GM12892 (cell line): ENCODE measurements at regions not wholly inside any gene's neighbourhood (a gene's known extent, or its start where the extent isn't known, plus 50 kb on each side); places are given as distances from the start of the nearest gene placed in this dataset.

ENCODE experiments used
- DNase-seq: peaks from one replicate; pipeline ENCODE4 v3.0.0; 2011; ENCODE audit not compliant: insufficient read length
- FAIRE-seq: peaks from 2 replicates; lab custom pipeline; 2011; peaks lifted over from hg19 to GRCh38; lab: Jason Lieb, UNC
- POLR2A ChIP-seq: IDR thresholded peaks from 2 replicates; pipeline ENCODE4 v1.6.1; 2011; ENCODE audit warnings: low read depth, low read length, control low read depth
- POLR2AphosphoS5 ChIP-seq: IDR thresholded peaks from 2 replicates; pipeline ENCODE4 v1.6.1; 2011; ENCODE audit warnings: low read depth, low read length, control low read depth
- TAF1 ChIP-seq: IDR thresholded peaks from 2 replicates; pipeline ENCODE4 v1.6.1; 2011; ENCODE audit warnings: low read depth, mild to moderate bottlenecking, control low read depth, low read length, borderline replicate concordance

DNA sequence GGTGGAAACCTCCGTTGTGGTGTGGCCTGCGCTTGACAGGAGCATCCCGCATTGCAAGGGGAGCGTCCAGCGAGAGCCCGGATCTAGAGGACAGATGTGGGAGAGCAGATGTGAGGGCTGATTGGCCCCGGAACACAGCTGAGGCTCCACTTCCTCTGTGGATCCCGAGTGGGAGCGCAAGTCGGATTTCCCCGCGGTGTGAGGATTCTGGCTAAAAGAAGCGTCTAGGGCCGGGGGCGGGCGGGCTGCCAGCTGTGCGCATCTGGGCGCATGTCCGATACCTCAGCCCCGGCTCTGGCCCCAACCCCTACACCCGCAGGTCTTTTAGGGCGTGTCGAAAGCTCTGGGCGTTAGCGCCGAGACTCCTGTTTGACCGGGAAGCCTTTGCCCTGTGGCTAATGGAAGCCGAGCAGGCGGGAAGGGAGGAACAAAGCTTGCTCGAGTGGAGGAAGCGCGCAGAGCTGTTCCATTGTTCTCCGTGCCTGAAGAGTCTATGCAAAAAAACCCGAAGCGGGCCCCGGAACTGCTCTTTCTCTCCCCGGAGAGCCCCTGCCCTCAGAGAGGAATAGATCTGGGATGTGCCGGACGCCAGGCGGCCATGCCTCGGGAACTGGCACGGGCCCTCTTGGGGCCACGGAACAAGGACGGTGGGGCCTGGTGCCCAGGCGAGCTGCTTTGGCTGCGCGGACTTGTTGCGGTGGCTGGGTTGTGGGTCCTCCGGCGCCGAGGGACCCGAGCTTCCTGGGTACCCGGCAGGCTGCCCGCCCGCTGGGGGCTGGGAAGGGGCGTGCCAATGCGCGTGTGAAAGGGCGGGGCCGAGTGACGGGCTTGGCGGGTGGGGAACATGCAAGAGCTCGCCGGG lies 111.1 kb downstream of the NAV1 start:
- no peak for DNase-seq
- FAIRE-seq, result no peak
- TF ChIP-seq TAF1, result no peak
- no peak for TF ChIP-seq POLR2A
- TF ChIP-seq POLR2AphosphoS5, result no peak

DNA sequence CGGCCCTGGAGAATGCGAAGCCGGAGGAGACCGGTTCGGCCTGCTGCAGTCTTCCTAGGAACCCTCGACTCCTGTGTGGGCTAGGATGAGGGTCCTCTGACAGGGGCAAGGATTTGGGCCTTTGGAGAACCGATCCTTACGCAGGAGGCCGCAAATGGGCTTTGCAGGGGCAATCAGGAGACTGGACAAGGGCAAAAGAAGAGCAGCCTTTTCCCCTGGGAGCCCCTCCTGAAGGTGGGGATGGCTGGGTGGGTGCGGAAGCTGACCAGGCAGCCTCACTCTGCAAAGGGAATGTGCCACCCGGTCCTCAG lies 111.7 kb downstream of the NAV1 start:
- FAIRE-seq (no peak), DNase-seq (no peak)
- TF ChIP-seq POLR2A, result no peak
- no peak for TF ChIP-seq POLR2AphosphoS5
- no peak for TF ChIP-seq TAF1

DNA sequence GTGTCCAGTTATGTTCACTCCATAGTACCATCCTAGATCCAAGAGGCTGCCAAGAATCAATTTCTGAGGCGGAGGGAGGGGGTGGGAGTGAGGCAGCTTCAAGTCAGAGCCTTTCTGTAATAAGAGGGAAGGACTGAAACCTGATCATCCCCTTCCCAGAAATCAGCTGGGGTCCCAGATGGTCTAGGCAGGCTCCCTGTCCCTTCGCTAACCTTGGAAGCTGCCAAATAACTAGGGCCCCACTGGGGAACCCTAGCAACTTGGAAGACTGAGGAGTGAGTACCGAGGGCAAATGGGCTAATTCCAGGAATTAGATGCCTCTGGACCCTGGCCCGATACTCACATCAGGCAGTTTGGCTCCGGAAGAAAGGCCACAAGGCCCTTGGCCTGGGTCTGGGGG lies 113.3 kb downstream of the NAV1 start:
- no peak for DNase-seq
- FAIRE-seq, result no peak
- TF ChIP-seq POLR2AphosphoS5 (no peak), TAF1 (no peak), POLR2A (no peak)

DNA sequence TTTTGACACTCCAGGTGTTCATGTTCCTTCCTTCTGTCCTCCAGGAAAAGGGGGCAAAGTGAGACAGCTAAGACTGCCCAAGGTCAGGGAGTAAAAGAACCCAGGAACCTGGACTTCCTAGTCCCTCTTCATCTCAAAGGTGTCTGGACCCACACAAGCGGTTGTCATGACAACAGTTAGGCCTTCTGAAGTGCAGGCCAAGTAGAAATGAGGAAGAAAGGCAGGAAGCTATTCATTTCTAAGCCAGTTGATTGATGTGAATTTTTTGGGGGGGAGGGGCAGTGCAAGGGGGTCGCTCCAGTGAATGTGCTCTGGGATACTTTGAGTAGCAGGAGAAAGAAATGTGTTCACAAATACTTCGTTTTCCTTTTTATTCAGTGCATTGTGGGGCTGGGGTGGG lies 114.3 kb downstream of the NAV1 start:
- FAIRE-seq (no peak), DNase-seq (no peak)
- TF ChIP-seq TAF1, result no peak
- no peak for TF ChIP-seq POLR2A
- no peak for TF ChIP-seq POLR2AphosphoS5

DNA sequence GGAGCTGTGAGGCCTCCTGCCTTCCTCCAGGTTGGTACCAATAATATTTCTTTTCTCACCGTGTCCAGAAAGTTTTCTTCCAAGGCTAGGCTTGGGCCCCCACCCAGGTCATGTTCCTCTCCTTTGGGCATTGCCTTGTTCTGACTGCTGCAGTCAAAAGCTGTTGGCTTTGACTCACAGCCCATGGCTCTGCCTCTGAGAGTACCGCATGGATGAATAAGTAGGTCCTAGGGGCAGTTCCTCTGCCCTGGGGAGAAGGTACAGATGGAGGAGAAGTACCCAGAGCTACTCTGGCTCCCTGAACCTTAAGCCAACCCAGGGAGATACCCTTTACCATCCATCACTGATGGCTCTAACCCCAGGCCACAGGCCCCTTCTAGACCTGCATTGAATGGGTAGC lies 115.0 kb downstream of the NAV1 start:
- FAIRE-seq (no peak), DNase-seq (no peak)
- TF ChIP-seq POLR2A (no peak), TAF1 (no peak), POLR2AphosphoS5 (no peak)

DNA sequence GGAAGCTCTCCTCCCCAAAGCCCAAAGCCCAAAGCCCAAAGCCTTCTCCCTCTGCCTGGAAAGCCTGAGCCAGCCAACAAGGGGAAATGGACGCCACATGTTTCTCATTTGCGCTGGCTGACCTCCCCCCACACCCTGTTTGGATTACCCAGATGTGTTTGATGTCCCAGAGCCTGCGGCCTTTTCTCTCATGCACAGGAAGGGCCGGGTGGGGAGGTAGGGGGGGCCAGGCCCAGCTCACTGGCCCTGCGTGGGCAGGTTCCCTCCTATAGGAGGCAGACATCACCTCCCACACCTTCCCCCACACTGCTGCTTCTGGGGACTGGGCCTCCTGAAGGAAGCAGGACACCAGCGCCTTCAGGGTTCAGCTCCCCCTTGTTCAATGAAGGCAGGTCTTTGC lies 116.3 kb downstream of the NAV1 start:
- FAIRE-seq (no peak), DNase-seq (no peak)
- no peak for TF ChIP-seq POLR2A
- no peak for TF ChIP-seq TAF1
- no peak for TF ChIP-seq POLR2AphosphoS5

DNA sequence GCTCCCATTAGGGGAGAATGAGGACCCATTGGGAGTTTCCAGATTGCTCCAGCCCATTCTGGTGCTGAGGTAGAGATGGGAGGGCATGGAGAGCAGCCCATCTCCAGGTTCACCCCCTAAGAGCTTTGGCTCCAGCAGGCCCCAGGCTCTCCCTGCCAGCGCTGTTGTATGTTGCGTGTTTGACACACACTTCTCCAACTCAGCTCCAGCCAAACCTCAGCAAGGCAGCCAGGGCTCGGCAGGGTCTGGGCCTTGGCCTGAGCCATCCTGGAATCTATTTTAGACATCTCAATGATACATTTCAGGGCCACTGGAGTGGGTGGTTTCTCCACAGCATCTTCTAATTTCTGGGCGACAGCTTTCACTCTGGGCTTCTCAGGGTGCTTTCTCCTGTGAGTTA lies 117.0 kb downstream of the NAV1 start:
- FAIRE-seq (no peak), DNase-seq (no peak)
- TF ChIP-seq TAF1, result no peak

DNA sequence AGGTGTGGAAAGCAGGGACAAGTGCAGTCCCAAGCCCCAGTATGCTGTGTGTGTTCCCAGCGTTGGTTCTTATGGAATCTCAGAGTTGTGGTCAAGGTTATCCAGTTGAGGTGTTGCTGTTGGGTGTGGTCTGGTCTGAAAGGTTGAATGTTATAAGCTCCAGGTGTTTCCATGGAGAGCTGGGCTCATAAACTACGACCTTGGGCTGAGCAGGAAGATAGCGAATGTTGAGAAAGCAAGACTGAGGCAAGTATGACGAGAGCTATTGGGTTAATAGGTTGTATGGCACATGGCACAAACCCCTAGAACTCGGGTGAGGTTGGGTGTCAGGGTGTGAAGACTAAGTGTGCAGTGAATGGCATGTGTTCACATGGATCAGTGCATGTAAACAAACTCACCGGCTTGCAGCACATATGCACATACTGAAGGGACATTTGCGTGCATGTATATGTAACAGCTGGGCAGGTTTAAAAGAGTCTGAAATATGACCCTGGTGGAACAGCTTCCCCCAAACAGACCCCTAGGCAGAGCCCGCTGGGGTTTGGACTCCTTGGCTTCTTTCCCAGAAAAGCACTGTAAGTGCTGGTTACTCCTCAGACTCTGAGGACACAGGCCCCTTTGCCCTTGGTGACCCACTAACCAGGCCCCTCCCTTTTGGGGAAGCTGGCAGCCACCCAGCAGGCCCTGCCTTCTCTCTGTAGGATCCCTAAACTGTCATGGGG lies 117.5 kb downstream of the NAV1 start:
- TF ChIP-seq POLR2A (no peak), TAF1 (no peak), POLR2AphosphoS5 (no peak)
- no peak for DNase-seq
- FAIRE-seq, result no peak

DNA sequence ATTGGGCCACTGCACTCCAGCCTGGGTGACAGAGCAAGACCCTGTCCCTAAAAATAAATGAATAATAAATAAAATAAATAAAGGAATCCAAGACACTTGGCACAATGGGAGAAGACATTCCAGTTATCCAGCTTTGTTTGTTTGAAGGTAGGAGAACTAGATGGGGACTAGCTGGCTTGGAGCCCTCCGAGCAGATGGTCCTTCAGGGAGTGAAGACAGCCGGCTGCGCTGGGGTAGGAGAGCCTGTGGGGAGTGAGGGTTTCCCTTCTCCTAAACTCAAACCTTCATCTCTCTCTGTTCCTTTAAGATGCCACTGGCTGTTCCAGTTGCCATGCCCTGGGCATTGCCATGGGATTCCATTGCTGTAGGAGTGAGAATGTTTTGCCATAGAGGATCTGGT lies 120.6 kb downstream of the NAV1 start:
- DNase-seq (no peak), FAIRE-seq (no peak)

DNA sequence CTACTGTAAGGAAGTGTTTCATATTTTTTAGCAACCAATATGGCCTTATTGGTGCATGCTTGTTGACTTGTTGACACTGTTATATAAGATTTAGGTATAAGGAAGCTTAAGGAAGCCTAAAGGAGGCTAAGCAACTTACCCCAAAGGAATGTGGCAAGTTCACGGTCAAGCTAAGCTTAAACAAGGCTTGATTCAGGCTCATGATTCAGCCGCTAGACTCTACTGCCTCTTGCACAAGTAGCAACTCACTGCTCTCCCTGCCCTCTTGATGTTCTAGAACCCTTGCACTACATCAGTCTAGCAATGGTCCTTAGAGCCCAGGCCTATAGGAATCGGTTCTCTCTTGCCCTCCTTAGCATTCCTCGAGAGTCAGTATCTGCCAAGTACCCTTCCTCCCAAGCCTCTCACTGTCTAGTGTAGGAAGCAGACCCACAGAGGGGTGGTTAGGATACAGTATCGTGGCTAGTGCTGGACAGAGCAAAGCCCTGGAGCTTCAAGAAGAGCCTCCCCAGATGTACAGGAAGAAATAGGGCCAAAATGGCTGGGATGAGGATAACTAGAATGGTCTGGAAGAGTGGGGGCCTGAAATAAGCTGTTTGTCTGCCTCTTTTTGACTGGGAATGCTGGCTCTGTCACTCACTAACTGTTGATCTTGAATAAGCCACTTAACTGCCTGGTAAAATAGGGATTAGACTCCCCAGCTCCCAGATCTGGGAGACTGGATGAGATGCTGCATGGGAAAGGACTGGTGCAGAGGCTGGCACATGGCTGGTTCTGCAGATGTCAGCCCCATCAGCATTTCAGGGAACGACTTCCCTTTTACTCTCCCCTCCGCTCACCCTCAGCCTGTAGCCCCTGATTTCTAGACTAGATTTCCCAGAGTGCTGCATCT lies 122.2 kb downstream of the NAV1 start:
- no peak for TF ChIP-seq POLR2A
- TF ChIP-seq POLR2AphosphoS5, result no peak
- no peak for TF ChIP-seq TAF1
- FAIRE-seq, result no peak
- DNase-seq, result no peak

More for the DNA sequence above, 120.6 kb downstream of the NAV1 start:
- TF ChIP-seq POLR2A (no peak), POLR2AphosphoS5 (no peak), TAF1 (no peak)

DNA sequence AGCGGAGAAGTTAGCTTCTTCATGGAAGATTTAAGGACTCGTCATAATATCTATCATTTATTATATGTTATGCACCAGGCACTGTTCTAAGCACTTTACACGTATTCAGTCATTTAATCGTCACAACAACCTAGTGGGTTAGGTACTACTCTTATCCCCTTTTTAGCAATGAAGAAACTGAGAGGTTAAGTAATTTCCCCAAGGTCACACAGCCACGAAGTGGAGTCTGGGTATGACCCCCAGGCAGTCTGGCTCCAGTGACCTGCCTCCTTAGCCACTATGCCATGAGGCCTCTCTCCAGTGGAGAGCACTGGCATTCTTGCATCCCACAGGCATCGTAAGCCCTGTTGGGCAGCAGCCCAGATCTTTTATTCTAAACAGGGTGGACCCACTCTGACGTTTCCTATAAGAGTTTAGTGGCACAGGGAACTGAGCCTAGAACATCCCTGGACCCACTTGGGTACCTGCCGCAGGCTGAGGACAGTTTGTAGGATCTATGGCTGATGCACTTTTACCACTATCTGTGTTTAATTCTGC lies 123.0 kb downstream of the NAV1 start:
- TF ChIP-seq POLR2A (no peak), TAF1 (no peak), POLR2AphosphoS5 (no peak)
- FAIRE-seq, result no peak
- no peak for DNase-seq

DNA sequence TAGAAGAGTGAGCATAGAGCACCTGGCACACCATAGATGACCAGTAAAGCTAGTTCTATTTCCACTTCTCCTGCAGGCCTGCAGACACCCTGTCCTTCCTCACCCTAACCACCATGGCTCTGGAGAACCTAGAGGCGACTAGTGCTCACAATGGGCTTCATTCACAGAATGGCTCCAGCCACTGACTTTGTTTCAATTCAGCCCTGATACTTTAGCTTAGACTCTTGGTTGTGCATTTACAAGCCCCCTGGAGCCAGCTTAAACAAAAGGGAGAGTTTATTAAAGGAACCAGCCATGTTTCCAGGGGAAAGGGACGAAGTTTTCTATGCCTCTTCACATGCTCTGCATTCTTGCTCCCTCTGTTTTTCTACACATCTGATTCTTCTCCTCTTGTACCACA lies 123.7 kb downstream of the NAV1 start:
- no peak for DNase-seq
- no peak for TF ChIP-seq TAF1
- no peak for TF ChIP-seq POLR2A
- no peak for TF ChIP-seq POLR2AphosphoS5
- FAIRE-seq, result no peak
